ENCODE measurements at regions not wholly inside any gene's neighbourhood (a gene's known extent, or its start where the extent isn't known, plus 50 kb on each side); places are given as distances from the start of the nearest gene placed in this dataset.

DNA sequence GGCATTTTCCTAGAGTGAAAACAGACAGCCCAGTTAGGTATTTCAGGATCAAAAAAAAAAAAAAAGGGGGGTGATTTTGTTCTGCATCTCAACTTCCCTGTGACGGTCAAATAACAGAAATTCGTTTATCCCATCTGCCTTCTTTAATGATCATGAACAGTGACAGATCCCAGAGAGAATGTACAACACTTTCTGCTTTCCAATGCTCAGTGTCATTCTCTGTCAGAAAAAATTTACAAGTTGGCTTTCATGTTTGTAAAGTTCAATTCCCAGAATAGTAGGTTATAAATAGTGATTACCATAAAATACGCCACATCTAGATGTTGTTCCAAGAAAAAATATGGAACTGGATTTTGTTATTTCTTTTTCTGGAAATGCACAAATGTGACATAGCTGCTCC lies 1013.2 kb upstream of the PHF14 start:
- Mint-ChIP-seq H3K27me3 (ENCODE audit: low read depth) (no peaks in the 10 kb centered on the region), H3K4me3 (no peak overlapping the region), H3K9me3 (no peaks in the 10 kb centered on the region), H3K27ac (no peak overlapping the region), H3K36me3 (ENCODE audit: low read depth) (no peaks in the 10 kb centered on the region), H3K4me1 (peaks cover 4% of the 10 kb centered on the region)
- TF ChIP-seq, protein P1, sequence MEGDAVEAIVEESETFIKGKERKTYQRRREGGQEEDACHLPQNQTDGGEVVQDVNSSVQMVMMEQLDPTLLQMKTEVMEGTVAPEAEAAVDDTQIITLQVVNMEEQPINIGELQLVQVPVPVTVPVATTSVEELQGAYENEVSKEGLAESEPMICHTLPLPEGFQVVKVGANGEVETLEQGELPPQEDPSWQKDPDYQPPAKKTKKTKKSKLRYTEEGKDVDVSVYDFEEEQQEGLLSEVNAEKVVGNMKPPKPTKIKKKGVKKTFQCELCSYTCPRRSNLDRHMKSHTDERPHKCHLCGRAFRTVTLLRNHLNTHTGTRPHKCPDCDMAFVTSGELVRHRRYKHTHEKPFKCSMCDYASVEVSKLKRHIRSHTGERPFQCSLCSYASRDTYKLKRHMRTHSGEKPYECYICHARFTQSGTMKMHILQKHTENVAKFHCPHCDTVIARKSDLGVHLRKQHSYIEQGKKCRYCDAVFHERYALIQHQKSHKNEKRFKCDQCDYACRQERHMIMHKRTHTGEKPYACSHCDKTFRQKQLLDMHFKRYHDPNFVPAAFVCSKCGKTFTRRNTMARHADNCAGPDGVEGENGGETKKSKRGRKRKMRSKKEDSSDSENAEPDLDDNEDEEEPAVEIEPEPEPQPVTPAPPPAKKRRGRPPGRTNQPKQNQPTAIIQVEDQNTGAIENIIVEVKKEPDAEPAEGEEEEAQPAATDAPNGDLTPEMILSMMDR (IDR thresholded peaks at IDR 0.05; ENCODE audit: unreplicated experiment in 3 of 3): no peak

DNA sequence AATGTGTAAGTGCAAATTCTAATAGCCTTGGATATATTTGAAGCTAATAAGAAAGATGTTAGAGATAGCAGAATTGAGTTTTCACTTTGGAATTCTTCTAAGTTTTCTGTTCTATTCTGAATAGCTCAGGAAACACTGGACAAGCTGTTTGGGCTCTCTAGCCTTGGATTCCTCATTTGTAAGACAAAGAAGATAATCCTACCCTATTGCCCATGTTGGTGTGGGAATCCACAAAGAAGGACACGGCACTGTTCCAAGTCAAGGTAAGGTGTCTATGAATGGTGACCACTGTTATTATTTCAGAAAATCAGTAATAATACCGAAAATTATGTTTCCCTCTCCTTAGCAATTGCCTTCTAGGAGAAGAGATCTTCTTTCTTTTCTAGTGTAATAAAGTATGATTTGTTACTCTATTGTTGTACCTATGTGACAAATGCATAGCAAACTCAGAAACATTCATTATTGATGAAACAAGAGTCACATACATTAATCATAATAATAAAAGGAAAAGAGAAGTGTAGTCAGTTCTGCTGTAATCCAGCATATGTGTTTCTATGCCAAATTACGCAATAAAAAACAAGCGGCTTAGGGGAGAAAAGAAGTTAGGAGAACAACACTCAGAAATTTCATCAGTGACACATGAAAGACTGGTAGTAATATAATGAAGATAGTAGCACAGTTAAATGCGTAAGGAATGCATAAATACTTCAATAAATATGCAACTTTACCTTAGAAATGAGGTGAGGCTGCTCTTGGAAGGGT lies 1012.3 kb upstream of the PHF14 start:
- Mint-ChIP-seq H3K27me3 (ENCODE audit: low read depth) (no peaks in the 10 kb centered on the region), H3K4me3 (no peak overlapping the region), H3K27ac (no peak overlapping the region), H3K4me1 (peaks cover 4% of the 10 kb centered on the region), H3K9me3 (no peaks in the 10 kb centered on the region), H3K36me3 (ENCODE audit: low read depth) (no peaks in the 10 kb centered on the region)
- TF ChIP-seq, protein P1 (IDR thresholded peaks at IDR 0.05; ENCODE audit: unreplicated experiment in 3 of 3): no peak

DNA sequence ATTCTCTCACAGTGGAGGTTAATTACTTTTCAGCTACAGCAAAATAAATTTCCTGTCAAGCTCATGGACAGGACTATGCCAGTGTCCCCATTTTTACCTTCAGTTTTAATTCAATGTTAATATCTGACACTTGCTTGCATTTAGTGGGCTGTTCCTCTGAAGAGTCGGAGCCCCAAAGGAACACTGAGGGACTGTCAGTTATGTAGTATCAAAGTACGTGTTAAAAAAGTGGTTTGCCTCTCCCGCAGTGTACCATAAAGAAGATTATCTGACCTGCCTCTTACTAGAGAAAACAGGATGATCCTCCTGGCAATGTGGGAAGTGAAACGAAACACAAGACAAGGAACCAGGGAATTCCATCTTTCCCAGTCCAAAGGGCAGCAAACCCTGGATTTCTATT lies 1010.9 kb upstream of the PHF14 start:
- Mint-ChIP-seq H3K4me1 (peaks cover 4% of the 10 kb centered on the region), H3K27ac (no peak overlapping the region), H3K9me3 (no peaks in the 10 kb centered on the region), H3K36me3 (ENCODE audit: low read depth) (no peaks in the 10 kb centered on the region), H3K4me3 (no peak overlapping the region), H3K27me3 (ENCODE audit: low read depth) (no peaks in the 10 kb centered on the region)
- TF ChIP-seq, protein P1 (IDR thresholded peaks at IDR 0.05; ENCODE audit: unreplicated experiment in 3 of 3): no peak

DNA sequence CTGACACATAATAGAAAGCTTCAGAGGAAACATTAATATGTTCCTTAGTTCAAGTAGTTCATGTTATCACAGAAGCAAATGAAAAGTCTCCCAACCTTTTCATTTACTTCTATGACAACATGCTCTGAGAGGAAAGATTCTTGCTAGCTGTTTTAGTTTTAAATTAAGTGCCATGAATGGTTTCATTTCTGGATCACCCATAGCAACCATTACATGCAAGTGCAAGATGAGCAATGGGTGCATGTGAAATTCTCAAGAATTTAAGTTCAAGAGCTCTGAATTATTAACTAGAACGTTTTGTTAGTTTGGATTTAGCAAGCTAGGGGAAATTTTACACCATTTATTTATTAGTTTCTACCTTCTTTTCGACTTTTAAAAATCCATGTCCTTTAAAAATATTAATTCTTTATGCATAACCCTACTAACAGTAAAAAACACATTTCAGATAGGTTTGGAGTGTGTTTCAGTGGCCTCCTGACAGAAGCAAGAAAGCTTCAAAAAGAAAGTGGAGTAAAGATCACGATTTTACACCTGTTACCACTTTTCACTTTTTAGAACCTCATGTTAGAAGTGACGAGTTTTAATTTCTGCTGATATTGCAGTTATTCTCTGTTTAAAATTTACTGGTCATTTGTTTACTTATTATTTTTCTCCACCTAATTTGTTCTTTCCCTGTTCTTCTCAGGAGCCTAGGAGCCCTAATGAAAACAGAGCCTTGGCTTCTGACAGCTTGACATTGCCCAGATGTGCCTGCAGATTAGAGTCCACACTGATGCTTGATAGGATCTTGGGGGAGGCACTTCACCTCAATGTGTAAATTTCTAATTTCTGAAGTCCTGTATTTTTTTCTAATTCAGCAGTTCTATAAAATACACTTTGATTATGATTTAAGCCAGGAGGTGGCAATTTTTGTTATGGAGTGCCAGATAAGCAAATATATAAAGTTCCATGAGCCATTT lies 995.3 kb upstream of the PHF14 start:
- Mint-ChIP-seq H3K4me3 (no peak overlapping the region), H3K9me3 (no peaks in the 10 kb centered on the region), H3K4me1 (no peaks in the 10 kb centered on the region), H3K27ac (no peak overlapping the region), H3K36me3 (ENCODE audit: low read depth) (no peaks in the 10 kb centered on the region), H3K27me3 (ENCODE audit: low read depth) (no peaks in the 10 kb centered on the region)
- TF ChIP-seq, protein P1 (IDR thresholded peaks at IDR 0.05; ENCODE audit: unreplicated experiment in 3 of 3): no peak

DNA sequence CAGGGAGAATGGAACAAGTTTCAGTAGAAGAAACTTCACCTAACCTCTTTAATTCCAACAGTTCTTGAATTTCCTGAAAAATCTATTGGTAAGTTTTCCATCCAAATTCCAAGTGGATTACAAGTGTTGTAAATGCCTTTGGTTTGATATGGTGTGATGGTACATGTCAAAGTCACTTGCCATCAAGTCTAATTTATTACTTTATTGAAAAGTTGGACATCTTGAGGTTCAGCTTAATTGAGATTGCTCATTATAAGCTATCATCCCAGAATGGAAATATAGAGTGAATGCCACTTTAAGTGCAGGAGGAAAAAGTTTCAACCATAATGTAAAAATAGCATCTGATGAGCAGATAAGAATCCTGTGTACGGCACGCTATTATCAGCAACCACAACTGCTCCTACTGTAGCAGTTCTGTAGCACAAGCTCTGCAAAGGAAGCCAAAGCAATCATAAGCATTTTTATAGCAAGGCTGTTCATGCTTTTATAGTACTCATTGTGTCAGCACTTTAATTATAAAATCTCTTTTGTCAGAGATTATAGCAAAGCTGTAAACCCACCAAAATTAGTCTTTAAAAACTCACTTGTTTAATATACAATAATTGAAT lies 991.8 kb upstream of the PHF14 start:
- TF ChIP-seq, protein P1 (IDR thresholded peaks at IDR 0.05; ENCODE audit: unreplicated experiment in 3 of 3): no peak
- Mint-ChIP-seq H3K9me3 (no peaks in the 10 kb centered on the region), H3K4me3 (no peak overlapping the region), H3K36me3 (ENCODE audit: low read depth) (no peaks in the 10 kb centered on the region), H3K27me3 (ENCODE audit: low read depth) (no peaks in the 10 kb centered on the region), H3K27ac (no peak overlapping the region), H3K4me1 (no peaks in the 10 kb centered on the region)
